NCI-H524 (cell line): ENCODE measurements at regions not wholly inside any gene's neighbourhood (a gene's known extent, or its start where the extent isn't known, plus 50 kb on each side); places are given as distances from the start of the nearest gene placed in this dataset.
"Not testable (repeated sequence)": the region's sequence is repeated elsewhere in the genome, so short reads cannot be mapped to it uniquely, and the experiment has no call there.

Experiments used
- DNase-seq, 2 experiments: peaks; one replicate each; lab custom pipeline; 2025; lab: John Stamatoyannopoulos, UW

GRCh38 chr3:165624761-165625160 is 212.5 kb downstream of the BCHE start:
- DNase-seq = no peak

GRCh38 chr3:165622356-165622755 is 214.9 kb downstream of the BCHE start:
- no peak for DNase-seq

- DNase-seq = no peak
These were observed 218.2 kb downstream of the BCHE start for GRCh38 chr3:165619069-165619468.

- DNase-seq = no peak
These were observed 220.1 kb downstream of the BCHE start for GRCh38 chr3:165617134-165617533.

GRCh38 chr3:165614337-165614736 is 222.9 kb downstream of the BCHE start:
- no peak for DNase-seq

- no peak for DNase-seq
These were observed 224.2 kb downstream of the BCHE start for GRCh38 chr3:165613014-165613413.

GRCh38 chr3:165607221-165607620 is 230.0 kb downstream of the BCHE start:
- DNase-seq = no peak

- DNase-seq = no peak
These were observed 234.0 kb downstream of the BCHE start for GRCh38 chr3:165603196-165603595.

GRCh38 chr3:165572566-165572965 is 264.7 kb downstream of the BCHE start:
- not testable (repeated sequence) for DNase-seq

- DNase-seq = no peak
These were observed 268.2 kb downstream of the BCHE start for GRCh38 chr3:165568907-165569462.

GRCh38 chr3:165555785-165556184 is 281.4 kb downstream of the BCHE start:
- no peak for DNase-seq

GRCh38 chr3:165553371-165553770 is 283.9 kb downstream of the BCHE start:
- DNase-seq = no peak

- peak; percentile 58 to 82 for DNase-seq
These were observed 287.6 kb downstream of the BCHE start for GRCh38 chr3:165549665-165550064.

- no peak for DNase-seq
These were observed 288.2 kb downstream of the BCHE start for GRCh38 chr3:165549037-165549436.

- no peak for DNase-seq
These were observed 292.2 kb downstream of the BCHE start for GRCh38 chr3:165545059-165545458.

GRCh38 chr3:165544432-165544831 is 292.8 kb downstream of the BCHE start:
- DNase-seq = no peak

- DNase-seq = no peak
These were observed 299.1 kb downstream of the BCHE start for GRCh38 chr3:165538166-165538565.

- no peak for DNase-seq
These were observed 304.4 kb downstream of the BCHE start for GRCh38 chr3:165532851-165533250.

GRCh38 chr3:165529451-165529850 is 307.8 kb downstream of the BCHE start:
- no peak for DNase-seq

- DNase-seq = no peak
These were observed 310.9 kb downstream of the BCHE start for GRCh38 chr3:165526367-165526766.

- DNase-seq = no peak
These were observed 313.4 kb downstream of the BCHE start for GRCh38 chr3:165523801-165524200.

GRCh38 chr3:165522386-165522785 is 314.8 kb downstream of the BCHE start:
- DNase-seq = peak; percentile 54 to 83

GRCh38 chr3:165521131-165521871 is 315.9 kb downstream of the BCHE start:
- peak; percentile 33 to 62 for DNase-seq

- DNase-seq = no peak
These were observed 317.5 kb downstream of the BCHE start for GRCh38 chr3:165519687-165520086.
